ENCODE measurements at regions not wholly inside any gene's neighbourhood (a gene's known extent, or its start where the extent isn't known, plus 50 kb on each side); places are given as distances from the start of the nearest gene placed in this dataset.

DNA sequence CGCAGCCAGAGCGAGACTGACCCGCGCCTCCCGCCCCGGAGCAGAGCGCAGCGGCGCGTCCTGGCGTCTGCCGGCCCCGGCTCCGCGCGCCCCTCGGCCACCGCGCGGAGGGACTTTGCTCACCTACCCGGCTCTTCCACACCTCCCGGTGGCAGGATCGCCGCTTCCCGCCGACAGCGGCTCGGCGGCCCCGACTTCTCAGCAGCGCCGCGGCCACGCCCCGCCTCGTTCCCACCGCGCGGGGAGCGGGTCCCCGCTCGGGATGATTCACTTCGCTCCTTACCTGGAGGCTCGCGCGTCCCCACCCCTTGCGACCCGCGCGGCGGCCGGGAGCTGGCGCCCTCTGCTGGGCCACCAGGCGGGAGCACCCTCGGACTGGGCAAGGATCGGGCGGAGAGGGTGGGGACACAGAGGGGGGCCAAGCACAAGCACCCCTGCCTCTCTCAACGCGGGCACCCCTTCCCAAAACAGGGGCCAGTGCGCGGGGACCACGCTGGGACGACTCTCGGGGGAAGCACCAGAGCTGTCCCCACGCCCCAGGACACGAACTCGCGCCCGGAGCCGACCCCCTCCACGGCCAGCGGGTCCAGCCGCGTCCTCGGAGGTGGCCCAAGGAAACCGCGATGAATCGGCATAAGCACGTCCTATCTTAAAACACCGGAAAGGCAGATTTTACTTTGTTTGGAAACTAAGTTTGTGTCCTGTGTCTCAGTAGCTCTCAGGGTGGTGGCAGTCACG lies 101.0 kb upstream of the SVIL start:
- TF ChIP-seq ZNF274 (IDR thresholded peaks at IDR 0.05; ENCODE audit: low read depth, low read length): no peak
- no peak for TF ChIP-seq SUZ12 (IDR thresholded peaks at IDR 0.05; ENCODE audit: extremely low read depth, insufficient read depth, insufficient read length)
- no peak for TF ChIP-seq YY1 (IDR thresholded peaks at IDR 0.05; ENCODE audit: insufficient read depth, insufficient read length)
